Prostate gland (tissue), 2 donors: ENCODE measurements at regions not wholly inside any gene's neighbourhood (a gene's known extent, or its start where the extent isn't known, plus 50 kb on each side); places are given as distances from the start of the nearest gene placed in this dataset.
"Not testable (repeated sequence)": the region's sequence is repeated elsewhere in the genome, so short reads cannot be mapped to it uniquely, and the experiment has no call there.

Experiments
- DNase-seq: peaks from one replicate; pipeline ENCODE4 v3.0.0-alpha.2; 2019; ENCODE audit warnings: low spot score
- H3K27ac ChIP-seq, 2 donors: fragments of 200-600 bp; sonication (generic); 2 replicates each; pipeline ENCODE4 v1.5.1; 2017 to 2019
- H3K27me3 ChIP-seq: fragments of 200-600 bp; sonication (generic); replicated peaks from 2 replicates; pipeline ENCODE4 v1.5.1; 2019; ENCODE audit not compliant: insufficient read depth
- H3K36me3 ChIP-seq, 2 donors: fragments of 200-600 bp; sonication (generic); 1 replicate in 1 of 2; 2 replicates in 1 of 2; pipeline versions ENCODE4 v1.5.1 to v1.8.1; 2017 to 2019
- H3K4me1 ChIP-seq: fragments of 200-600 bp; sonication (generic); replicated peaks from 2 replicates; pipeline ENCODE4 v1.5.1; 2019
- H3K4me3 ChIP-seq, 2 donors: fragments of 200-600 bp; sonication (generic); 2 replicates each; pipeline ENCODE4 v1.5.1; 2017 to 2019
- H3K9me3 ChIP-seq: fragments of 200-600 bp; sonication (generic); 2 replicates; pipeline ENCODE4 v1.5.1; 2017
- POLR2A ChIP-seq: fragments of 450-650 bp; IDR thresholded peaks from one replicate; pipeline ENCODE4 v1.6.1; 2016; ENCODE audit warnings: antibody characterized with exemption, mild to moderate bottlenecking
- POLR2AphosphoS5 ChIP-seq: sonication (generic); formaldehyde crosslinking; IDR thresholded peaks from one replicate; pipeline ENCODE4 v1.6.1; 2017; ENCODE audit warnings: antibody characterized with exemption
- WGBS: methylation state at CpG from one replicate; pipeline ENCODE4 v1.1.5; 2018; 5-methylcytosine and 5-hydroxymethylcytosine counted together
- intact Hi-C: fragments of 100-400 bp; cut with DNase I; formaldehyde crosslinking; loops from one replicate; pipeline ENCODE4 v1.14.2; 2022
- TF ChIP-seq, protein P1 (sequence below), 4 experiments: fragments of 200-600 bp in 2 of 4; fragments of 450-650 bp in 2 of 4; sonication (generic) in 2 of 4; IDR thresholded peaks; 1 replicate in 3 of 4; 2 replicates in 1 of 4; pipeline ENCODE4 v1.5.1; 2016 to 2019; ENCODE audit warnings: antibody characterized with exemption in 4 of 4, mild to moderate bottlenecking in 2 of 4, moderate library complexity in 2 of 4

DNA sequence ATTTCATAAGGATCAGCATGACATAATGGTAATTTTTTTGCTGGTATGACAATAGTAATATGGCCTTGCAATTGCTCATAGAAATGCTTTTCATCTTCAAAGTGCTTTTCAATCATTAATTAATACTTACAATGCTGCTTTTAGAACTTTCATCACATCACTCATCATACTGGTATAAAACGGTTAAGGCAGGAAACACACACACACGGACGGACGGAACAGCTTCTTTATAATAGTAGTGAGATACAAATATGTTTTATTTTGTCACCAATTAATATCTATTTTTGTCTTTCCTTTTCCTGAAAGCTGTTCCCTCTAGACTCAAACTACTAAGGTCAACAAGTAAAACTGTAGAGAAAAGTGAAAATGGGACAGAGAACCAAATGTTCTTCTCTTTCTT lies 353.9 kb upstream of the PKN2 start:
- H3K27ac ChIP-seq, result no peak overlapping the region
- intact Hi-C loops, result no loop called here
- no peaks in the 10 kb centered on the region for H3K36me3 ChIP-seq
- TF ChIP-seq POLR2AphosphoS5 (no peak), POLR2A (no peak)
- TF ChIP-seq, protein P1, sequence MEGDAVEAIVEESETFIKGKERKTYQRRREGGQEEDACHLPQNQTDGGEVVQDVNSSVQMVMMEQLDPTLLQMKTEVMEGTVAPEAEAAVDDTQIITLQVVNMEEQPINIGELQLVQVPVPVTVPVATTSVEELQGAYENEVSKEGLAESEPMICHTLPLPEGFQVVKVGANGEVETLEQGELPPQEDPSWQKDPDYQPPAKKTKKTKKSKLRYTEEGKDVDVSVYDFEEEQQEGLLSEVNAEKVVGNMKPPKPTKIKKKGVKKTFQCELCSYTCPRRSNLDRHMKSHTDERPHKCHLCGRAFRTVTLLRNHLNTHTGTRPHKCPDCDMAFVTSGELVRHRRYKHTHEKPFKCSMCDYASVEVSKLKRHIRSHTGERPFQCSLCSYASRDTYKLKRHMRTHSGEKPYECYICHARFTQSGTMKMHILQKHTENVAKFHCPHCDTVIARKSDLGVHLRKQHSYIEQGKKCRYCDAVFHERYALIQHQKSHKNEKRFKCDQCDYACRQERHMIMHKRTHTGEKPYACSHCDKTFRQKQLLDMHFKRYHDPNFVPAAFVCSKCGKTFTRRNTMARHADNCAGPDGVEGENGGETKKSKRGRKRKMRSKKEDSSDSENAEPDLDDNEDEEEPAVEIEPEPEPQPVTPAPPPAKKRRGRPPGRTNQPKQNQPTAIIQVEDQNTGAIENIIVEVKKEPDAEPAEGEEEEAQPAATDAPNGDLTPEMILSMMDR (IDR thresholded peaks at IDR 0.05), result no peak
- H3K27me3 ChIP-seq, result no peaks in the 10 kb centered on the region
- no peak overlapping the region for H3K4me3 ChIP-seq
- no peak for DNase-seq
- H3K4me1 ChIP-seq, result no peaks in the 10 kb centered on the region
- 68% methylated on average over 4 of the region's 4 CpGs for WGBS
- H3K9me3 ChIP-seq, result no peaks in the 10 kb centered on the region

- TF ChIP-seq POLR2A (no peak), POLR2AphosphoS5 (no peak)
- TF ChIP-seq, protein P1 (IDR thresholded peaks at IDR 0.05), result no peak
- H3K9me3 ChIP-seq, result no peaks in the 10 kb centered on the region
- no peak overlapping the region for H3K4me3 ChIP-seq
- no peak overlapping the region for H3K27ac ChIP-seq
- no peaks in the 10 kb centered on the region for H3K4me1 ChIP-seq
- no peaks in the 10 kb centered on the region for H3K27me3 ChIP-seq
- H3K36me3 ChIP-seq, result no peaks in the 10 kb centered on the region
- 59% methylated on average over 9 of the region's 9 CpGs for WGBS
- intact Hi-C loops, result no loop called here
- DNase-seq, result no peak
Observed at GRCh38 chr1:88333086-88333695, 350.9 kb upstream of the PKN2 start.

- Histone ChIP-seq H3K4me3 (no peak overlapping the region), H3K9me3 (no peaks in the 10 kb centered on the region), H3K27ac (no peak overlapping the region), H3K4me1 (no peaks in the 10 kb centered on the region), H3K36me3 (no peaks in the 10 kb centered on the region), H3K27me3 (no peaks in the 10 kb centered on the region)
- WGBS, result 96% methylated on average over 5 of the region's 5 CpGs
- TF ChIP-seq POLR2A, result no peak
- TF ChIP-seq, protein P1 (IDR thresholded peaks at IDR 0.05), result no peak
- TF ChIP-seq POLR2AphosphoS5, result no peak
- DNase-seq, result no peak
- intact Hi-C loops, result no loop called here
Observed at GRCh38 chr1:88341447-88341846, 342.6 kb upstream of the PKN2 start.

DNA sequence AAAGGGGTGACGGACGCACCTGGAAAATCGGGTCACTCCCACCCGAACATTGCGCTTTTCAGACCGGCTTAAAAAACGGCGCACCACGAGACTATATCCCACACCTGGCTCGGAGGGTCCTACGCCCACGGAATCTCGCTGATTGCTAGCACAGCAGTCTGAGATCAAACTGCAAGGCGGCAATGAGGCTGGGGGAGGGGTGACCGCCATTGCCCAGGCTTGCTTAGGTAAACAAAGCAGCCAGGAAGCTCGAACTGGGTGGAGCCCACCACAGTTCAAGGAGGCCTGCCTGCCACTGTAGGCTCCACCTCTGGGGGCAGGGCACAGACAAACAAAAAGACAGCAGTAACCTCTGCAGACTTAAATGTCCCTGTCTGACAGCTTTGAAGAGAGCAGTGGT lies 342.0 kb upstream of the PKN2 start:
- H3K4me1 ChIP-seq, H3K27me3 ChIP-seq, H3K27ac ChIP-seq, H3K4me3 ChIP-seq, DNase-seq, intact Hi-C loops, H3K9me3 ChIP-seq, H3K36me3 ChIP-seq: not testable (repeated sequence)
- WGBS, result 80% methylated on average over 15 of the region's 16 CpGs

GRCh38 chr1:88350648-88351047 lies 333.4 kb upstream of the PKN2 start:
- Histone ChIP-seq H3K4me1 (no peaks in the 10 kb centered on the region), H3K27ac (no peak overlapping the region), H3K27me3 (no peaks in the 10 kb centered on the region), H3K9me3 (no peaks in the 10 kb centered on the region), H3K36me3 (no peaks in the 10 kb centered on the region), H3K4me3 (no peak overlapping the region)
- no peak for DNase-seq
- WGBS, result 89% methylated on average over 2 of the region's 2 CpGs
- intact Hi-C loops, result no loop called here
- TF ChIP-seq POLR2AphosphoS5 (no peak), POLR2A (no peak)
- TF ChIP-seq, protein P1 (IDR thresholded peaks at IDR 0.05), result no peak
